ENCODE measurements at regions not wholly inside any gene's neighbourhood (a gene's known extent, or its start where the extent isn't known, plus 50 kb on each side); places are given as distances from the start of the nearest gene placed in this dataset.

- TF ChIP-seq PATZ1 (CRISPR knock-in tag; IDR thresholded peaks at IDR 0.05; ENCODE audit: borderline replicate concordance) (no peak), RARB (CRISPR knock-in tag; IDR thresholded peaks at IDR 0.05) (no peak), ZNF70 (CRISPR knock-in tag; IDR thresholded peaks at IDR 0.05) (no peak), CSDC2 (CRISPR knock-in tag; IDR thresholded peaks at IDR 0.05) (no peak)
Measured at GRCh38 chr14:38972511-38972910, 130.5 kb downstream of the SEC23A start.

All from SK-N-SH treated with all-trans-retinoic acid at 6 μM for 48 hours (cell line).